DND-41 (cell line): ENCODE measurements at regions not wholly inside any gene's neighbourhood (a gene's known extent, or its start where the extent isn't known, plus 50 kb on each side); places are given as distances from the start of the nearest gene placed in this dataset.

Source experiments
- ATAC-seq: fragments of 200-7000 bp; cut with Tn5 transposase; 3 replicates; pipeline ENCODE4 v1.9.1; 2021; ENCODE audit warnings: low read depth; ENCODE audit not compliant: insufficient read depth
- DNase-seq: peaks from one replicate; pipeline ENCODE4 v3.0.0-alpha.2; 2020
- H2AFZ ChIP-seq: 2 replicates; pipeline ENCODE4 v1.6.0; 2012; ENCODE audit warnings: low read depth, low read length
- H3K27ac ChIP-seq: 2 replicates; pipeline ENCODE4 v1.5.1; 2012; ENCODE audit warnings: low read length, inconsistent platforms
- H3K27me3 ChIP-seq: fragments of 200-600 bp; sonication (generic); 2 replicates; pipeline ENCODE4 v1.6.0; 2012; ENCODE audit warnings: low read length, mild to moderate bottlenecking, inconsistent platforms; ENCODE audit not compliant: insufficient read depth, poor library complexity
- H3K36me3 ChIP-seq: 2 replicates; pipeline ENCODE4 v1.5.1; 2012; ENCODE audit warnings: low read length, inconsistent platforms; ENCODE audit not compliant: insufficient read depth
- H3K4me1 ChIP-seq: 2 replicates; pipeline ENCODE4 v1.5.1; 2012; ENCODE audit warnings: mild to moderate bottlenecking, low read length; ENCODE audit not compliant: insufficient read depth
- H3K4me2 ChIP-seq: 2 replicates; pipeline ENCODE4 v1.6.0; 2012; ENCODE audit warnings: mild to moderate bottlenecking, moderate library complexity, low read length, inconsistent platforms; ENCODE audit not compliant: insufficient read depth
- H3K4me3 ChIP-seq, 2 experiments: fragments of 200-600 bp in 1 of 2; shearing (Covaris generic) in 1 of 2; 2 replicates each; pipeline ENCODE4 v1.5.1; 2012 to 2016; ENCODE audit warnings: inconsistent platforms in 2 of 2, low read length in 2 of 2, mild to moderate bottlenecking in 2 of 2, low read depth in 1 of 2, moderate library complexity in 1 of 2
- H3K79me2 ChIP-seq: 2 replicates; pipeline ENCODE4 v1.6.0; 2012; ENCODE audit warnings: low read length, inconsistent platforms; ENCODE audit not compliant: insufficient read depth
- H3K9ac ChIP-seq: 2 replicates; pipeline ENCODE4 v1.6.0; 2012; ENCODE audit warnings: low read depth, mild to moderate bottlenecking, inconsistent platforms, low read length, moderate library complexity
- H3K9me3 ChIP-seq: 2 replicates; pipeline ENCODE4 v1.5.1; 2012; ENCODE audit warnings: low read length, moderate library complexity, mild to moderate bottlenecking, inconsistent platforms; ENCODE audit not compliant: insufficient read depth, severe bottlenecking
- H4K20me1 ChIP-seq: 2 replicates; pipeline ENCODE4 v1.6.0; 2012; ENCODE audit warnings: low read length; ENCODE audit not compliant: insufficient read depth
- CTCF ChIP-seq: IDR thresholded peaks from 2 replicates; pipeline ENCODE4 v1.5.1; 2012; ENCODE audit warnings: borderline replicate concordance, low read length, moderate library complexity, mild to moderate bottlenecking; ENCODE audit not compliant: poor library complexity, severe bottlenecking; ENCODE audit errors: extremely low read depth
- EZH2 ChIP-seq: IDR thresholded peaks from 3 replicates; pipeline ENCODE4 v1.6.1; 2012; ENCODE audit warnings: borderline replicate concordance, low read depth, mild to moderate bottlenecking, moderate library complexity, low read length, inconsistent platforms; ENCODE audit not compliant: severe bottlenecking

GRCh38 chrX:95841863-95842262 is 842.8 kb upstream of the DIAPH2 start:
- no peaks in the 10 kb centered on the region for H3K36me3 ChIP-seq
- no peaks in the 10 kb centered on the region for H3K79me2 ChIP-seq
- no peak overlapping the region for H3K4me2 ChIP-seq
- no peaks in the 10 kb centered on the region for H4K20me1 ChIP-seq
- no peak for ATAC-seq
- H3K9ac ChIP-seq = no peak overlapping the region
- H3K4me3 ChIP-seq = no peak overlapping the region
- H2AFZ ChIP-seq = no peak overlapping the region
- no peak for TF ChIP-seq EZH2
- TF ChIP-seq CTCF = no peak
- DNase-seq = no peak
- H3K27ac ChIP-seq = no peak overlapping the region
- no peaks in the 10 kb centered on the region for H3K9me3 ChIP-seq
- H3K27me3 ChIP-seq = no peaks in the 10 kb centered on the region
- H3K4me1 ChIP-seq = no peaks in the 10 kb centered on the region

GRCh38 chrX:95860127-95860526 is 824.5 kb upstream of the DIAPH2 start:
- TF ChIP-seq EZH2 (no peak), CTCF (no peak)
- H4K20me1 ChIP-seq = no peaks in the 10 kb centered on the region
- H3K4me2 ChIP-seq = no peak overlapping the region
- no peaks in the 10 kb centered on the region for H3K9me3 ChIP-seq
- H3K27me3 ChIP-seq = no peaks in the 10 kb centered on the region
- no peak overlapping the region for H3K27ac ChIP-seq
- no peaks in the 10 kb centered on the region for H3K79me2 ChIP-seq
- no peak overlapping the region for H2AFZ ChIP-seq
- DNase-seq (no peak), ATAC-seq (no peak)
- H3K4me3 ChIP-seq = no peak overlapping the region
- no peak overlapping the region for H3K9ac ChIP-seq
- no peaks in the 10 kb centered on the region for H3K36me3 ChIP-seq
- no peaks in the 10 kb centered on the region for H3K4me1 ChIP-seq

GRCh38 chrX:95875661-95876060 is 809.0 kb upstream of the DIAPH2 start:
- H2AFZ ChIP-seq = no peak overlapping the region
- H3K4me3 ChIP-seq = no peak overlapping the region
- no peak overlapping the region for H3K9ac ChIP-seq
- no peak for DNase-seq
- TF ChIP-seq CTCF (no peak), EZH2 (no peak)
- no peak overlapping the region for H3K27ac ChIP-seq
- H4K20me1 ChIP-seq = no peaks in the 10 kb centered on the region
- H3K79me2 ChIP-seq = no peaks in the 10 kb centered on the region
- no peaks in the 10 kb centered on the region for H3K9me3 ChIP-seq
- no peak for ATAC-seq
- H3K27me3 ChIP-seq = no peaks in the 10 kb centered on the region
- no peak overlapping the region for H3K4me2 ChIP-seq
- H3K4me1 ChIP-seq = no peaks in the 10 kb centered on the region
- no peaks in the 10 kb centered on the region for H3K36me3 ChIP-seq

- DNase-seq = no peak
- TF ChIP-seq CTCF = no peak
- TF ChIP-seq EZH2 = no peak
- H3K36me3 ChIP-seq = no peaks in the 10 kb centered on the region
- H3K4me3 ChIP-seq = no peak overlapping the region
- H3K27ac ChIP-seq = no peak overlapping the region
- H4K20me1 ChIP-seq = no peaks in the 10 kb centered on the region
- H3K9ac ChIP-seq = no peak overlapping the region
- no peaks in the 10 kb centered on the region for H3K27me3 ChIP-seq
- no peaks in the 10 kb centered on the region for H3K4me1 ChIP-seq
- ATAC-seq = no peak
- H3K79me2 ChIP-seq = no peaks in the 10 kb centered on the region
- no peak overlapping the region for H2AFZ ChIP-seq
- H3K4me2 ChIP-seq = no peak overlapping the region
- no peaks in the 10 kb centered on the region for H3K9me3 ChIP-seq
These were observed 805.8 kb upstream of the DIAPH2 start for GRCh38 chrX:95878874-95879273.
